HepG2 (cell line): ENCODE measurements at regions not wholly inside any gene's neighbourhood (a gene's known extent, or its start where the extent isn't known, plus 50 kb on each side); places are given as distances from the start of the nearest gene placed in this dataset.

Experiments used
- CBFB ChIP-seq: sonication (generic); formaldehyde crosslinking; IDR thresholded peaks from 2 replicates; pipeline ENCODE4 v1.4.0; 2020; ENCODE audit warnings: missing genetic modification reagents
- GATAD2A ChIP-seq: IDR thresholded peaks from 2 replicates; pipeline ENCODE4 v1.6.1; 2016
- HIVEP1 ChIP-seq: sonication (generic); formaldehyde crosslinking; IDR thresholded peaks from 2 replicates; pipeline ENCODE4 v1.4.0; 2020; ENCODE audit warnings: mild to moderate bottlenecking, missing genetic modification reagents
- NFYB ChIP-seq: sonication (generic); formaldehyde crosslinking; IDR thresholded peaks from 2 replicates; pipeline ENCODE4 v1.4.0; 2020; ENCODE audit warnings: missing genetic modification reagents
- POGZ ChIP-seq: sonication (generic); formaldehyde crosslinking; IDR thresholded peaks from 2 replicates; pipeline ENCODE4 v1.4.0; 2020; ENCODE audit warnings: mild to moderate bottlenecking, missing genetic modification reagents
- SNAPC2 ChIP-seq: sonication (generic); formaldehyde crosslinking; IDR thresholded peaks from 2 replicates; pipeline ENCODE4 v1.8.1; 2022; ENCODE audit warnings: mild to moderate bottlenecking, missing genetic modification reagents
- SOX13 ChIP-seq, 3 experiments: fragments of 450-650 bp in 1 of 3; sonication (generic) in 1 of 3; formaldehyde crosslinking in 1 of 3; IDR thresholded peaks in 2 of 3; conservative IDR thresholded peaks in 1 of 3; 2 replicates each; pipeline versions ENCODE4 v1.5.0 to v1.6.1; 2016 to 2020; ENCODE audit warnings: antibody characterized with exemption in 1 of 3, mild to moderate bottlenecking in 1 of 3, missing compliant biosample characterization in 1 of 3, missing genetic modification reagents in 1 of 3, moderate library complexity in 1 of 3
- ZBTB20 ChIP-seq: sonication (generic); formaldehyde crosslinking; IDR thresholded peaks from 2 replicates; pipeline ENCODE4 v1.8.1; 2023; ENCODE audit warnings: missing genetic modification reagents, low read depth, mild to moderate bottlenecking, borderline replicate concordance
- ZBTB38 ChIP-seq: sonication (generic); formaldehyde crosslinking; IDR thresholded peaks from 2 replicates; pipeline ENCODE4 v1.5.1; 2020; ENCODE audit warnings: mild to moderate bottlenecking, missing genetic modification reagents
- ZNF263 ChIP-seq: sonication (generic); formaldehyde crosslinking; IDR thresholded peaks from 2 replicates; pipeline ENCODE4 v1.4.0; 2020; ENCODE audit warnings: missing genetic modification reagents
- ZNF30 ChIP-seq: sonication (generic); formaldehyde crosslinking; IDR thresholded peaks from 2 replicates; pipeline ENCODE4 v1.5.0; 2020; ENCODE audit warnings: mild to moderate bottlenecking, missing genetic modification reagents
- ZNF382 ChIP-seq: sonication (generic); formaldehyde crosslinking; IDR thresholded peaks from 2 replicates; pipeline ENCODE4 v1.5.0; 2020; ENCODE audit warnings: missing genetic modification reagents, mild to moderate bottlenecking, borderline replicate concordance
- ZNF530 ChIP-seq: sonication (generic); formaldehyde crosslinking; IDR thresholded peaks from 2 replicates; pipeline ENCODE4 v1.5.0; 2020; ENCODE audit warnings: low read depth, mild to moderate bottlenecking, missing genetic modification reagents
- TF ChIP-seq, protein P1 (sequence below): IDR thresholded peaks from 2 replicates; pipeline ENCODE4 v1.6.1; 2016; ENCODE audit warnings: missing compliant biosample characterization, missing genetic modification reagents, borderline replicate concordance
- TF ChIP-seq, protein P2 (sequence below): fragments of 450-650 bp; IDR thresholded peaks from 2 replicates; pipeline ENCODE4 v1.6.1; 2016
- TF ChIP-seq, protein P3 (sequence below): IDR thresholded peaks from 2 replicates; pipeline ENCODE4 v1.4.0; 2020; ENCODE audit warnings: mild to moderate bottlenecking, missing genetic modification reagents
- TF ChIP-seq, protein P4 (sequence below): sonication (generic); formaldehyde crosslinking; IDR thresholded peaks from 2 replicates; pipeline ENCODE4 v1.5.1; 2020; ENCODE audit warnings: mild to moderate bottlenecking, moderate library complexity, missing genetic modification reagents
- TF ChIP-seq, protein P5 (sequence below): sonication (generic); formaldehyde crosslinking; IDR thresholded peaks from 2 replicates; pipeline ENCODE4 v1.5.0; 2020; ENCODE audit warnings: mild to moderate bottlenecking, missing genetic modification reagents

DNA sequence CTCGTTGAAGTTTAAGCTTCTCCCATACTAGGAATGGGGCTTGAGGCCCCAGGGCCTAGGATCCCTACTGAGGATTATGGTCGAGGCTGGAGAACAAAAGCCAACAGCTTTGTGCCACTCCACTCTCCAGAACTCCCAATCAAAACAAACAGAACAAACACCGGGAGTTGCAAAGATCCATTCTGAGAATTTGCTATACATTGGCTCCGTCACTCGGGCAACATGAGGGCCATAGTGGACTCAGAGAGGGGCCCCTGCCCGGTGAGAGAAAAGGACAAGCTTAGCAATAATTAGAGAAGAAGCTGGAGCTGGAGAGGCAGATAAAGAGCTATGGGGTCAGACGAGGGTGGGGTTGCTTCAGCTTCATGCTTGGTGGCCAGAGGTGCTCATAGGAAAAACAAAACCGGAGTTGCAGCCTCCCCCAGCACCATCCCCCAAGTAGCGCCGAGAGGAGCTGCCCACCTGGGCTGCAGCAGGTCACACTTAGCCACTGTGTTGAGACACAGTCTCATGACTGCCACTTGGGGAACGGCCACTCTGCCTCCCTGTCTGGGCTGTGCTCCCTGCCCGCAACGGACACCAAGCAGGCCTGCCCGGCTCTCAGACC, 142.3 kb upstream of the HAAO start (continued):
- TF ChIP-seq ZNF263 (CRISPR knock-in tag) (peak; percentile 69), ZNF30 (CRISPR knock-in tag) (0 out of 2 replicates have a peak, but pooled peaks have one; percentile 37), SOX13 (IDR thresholded peaks at IDR 0.05) (no peak), SOX13 (CRISPR knock-in tag; conservative IDR thresholded peaks at IDR 0.05 in 1 of 2, IDR thresholded peaks at IDR 0.05 in 1 of 2) (peak in 1 of 2 experiments; percentile 67; a peak in 2 of 4 replicates), ZBTB20 (CRISPR knock-in tag) (peak; percentile 52; the same call in 1 of the 2 replicates), NFYB (no peak; the same call in 1 of the 2 replicates), ZNF530 (no peak), ZNF382 (no peak), HIVEP1 (CRISPR knock-in tag) (0 out of 2 replicates have a peak, but pooled peaks have one; percentile 31), ZBTB38 (CRISPR knock-in tag) (peak; percentile 71), GATAD2A (CRISPR knock-in tag) (peak; percentile 42; the same call in 1 of the 2 replicates), POGZ (0 out of 2 replicates have a peak, but pooled peaks have one; percentile 34), SNAPC2 (no peak), CBFB (no peak)
- TF ChIP-seq, protein P1, sequence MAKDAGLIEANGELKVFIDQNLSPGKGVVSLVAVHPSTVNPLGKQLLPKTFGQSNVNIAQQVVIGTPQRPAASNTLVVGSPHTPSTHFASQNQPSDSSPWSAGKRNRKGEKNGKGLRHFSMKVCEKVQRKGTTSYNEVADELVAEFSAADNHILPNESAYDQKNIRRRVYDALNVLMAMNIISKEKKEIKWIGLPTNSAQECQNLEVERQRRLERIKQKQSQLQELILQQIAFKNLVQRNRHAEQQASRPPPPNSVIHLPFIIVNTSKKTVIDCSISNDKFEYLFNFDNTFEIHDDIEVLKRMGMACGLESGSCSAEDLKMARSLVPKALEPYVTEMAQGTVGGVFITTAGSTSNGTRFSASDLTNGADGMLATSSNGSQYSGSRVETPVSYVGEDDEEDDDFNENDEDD = peak; percentile 19; the same call in 1 of the 2 replicates
- TF ChIP-seq, protein P2, sequence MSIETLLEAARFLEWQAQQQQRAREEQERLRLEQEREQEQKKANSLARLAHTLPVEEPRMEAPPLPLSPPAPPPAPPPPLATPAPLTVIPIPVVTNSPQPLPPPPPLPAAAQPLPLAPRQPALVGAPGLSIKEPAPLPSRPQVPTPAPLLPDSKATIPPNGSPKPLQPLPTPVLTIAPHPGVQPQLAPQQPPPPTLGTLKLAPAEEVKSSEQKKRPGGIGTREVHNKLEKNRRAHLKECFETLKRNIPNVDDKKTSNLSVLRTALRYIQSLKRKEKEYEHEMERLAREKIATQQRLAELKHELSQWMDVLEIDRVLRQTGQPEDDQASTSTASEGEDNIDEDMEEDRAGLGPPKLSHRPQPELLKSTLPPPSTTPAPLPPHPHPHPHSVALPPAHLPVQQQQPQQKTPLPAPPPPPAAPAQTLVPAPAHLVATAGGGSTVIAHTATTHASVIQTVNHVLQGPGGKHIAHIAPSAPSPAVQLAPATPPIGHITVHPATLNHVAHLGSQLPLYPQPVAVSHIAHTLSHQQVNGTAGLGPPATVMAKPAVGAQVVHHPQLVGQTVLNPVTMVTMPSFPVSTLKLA = no peak
- TF ChIP-seq, protein P3, sequence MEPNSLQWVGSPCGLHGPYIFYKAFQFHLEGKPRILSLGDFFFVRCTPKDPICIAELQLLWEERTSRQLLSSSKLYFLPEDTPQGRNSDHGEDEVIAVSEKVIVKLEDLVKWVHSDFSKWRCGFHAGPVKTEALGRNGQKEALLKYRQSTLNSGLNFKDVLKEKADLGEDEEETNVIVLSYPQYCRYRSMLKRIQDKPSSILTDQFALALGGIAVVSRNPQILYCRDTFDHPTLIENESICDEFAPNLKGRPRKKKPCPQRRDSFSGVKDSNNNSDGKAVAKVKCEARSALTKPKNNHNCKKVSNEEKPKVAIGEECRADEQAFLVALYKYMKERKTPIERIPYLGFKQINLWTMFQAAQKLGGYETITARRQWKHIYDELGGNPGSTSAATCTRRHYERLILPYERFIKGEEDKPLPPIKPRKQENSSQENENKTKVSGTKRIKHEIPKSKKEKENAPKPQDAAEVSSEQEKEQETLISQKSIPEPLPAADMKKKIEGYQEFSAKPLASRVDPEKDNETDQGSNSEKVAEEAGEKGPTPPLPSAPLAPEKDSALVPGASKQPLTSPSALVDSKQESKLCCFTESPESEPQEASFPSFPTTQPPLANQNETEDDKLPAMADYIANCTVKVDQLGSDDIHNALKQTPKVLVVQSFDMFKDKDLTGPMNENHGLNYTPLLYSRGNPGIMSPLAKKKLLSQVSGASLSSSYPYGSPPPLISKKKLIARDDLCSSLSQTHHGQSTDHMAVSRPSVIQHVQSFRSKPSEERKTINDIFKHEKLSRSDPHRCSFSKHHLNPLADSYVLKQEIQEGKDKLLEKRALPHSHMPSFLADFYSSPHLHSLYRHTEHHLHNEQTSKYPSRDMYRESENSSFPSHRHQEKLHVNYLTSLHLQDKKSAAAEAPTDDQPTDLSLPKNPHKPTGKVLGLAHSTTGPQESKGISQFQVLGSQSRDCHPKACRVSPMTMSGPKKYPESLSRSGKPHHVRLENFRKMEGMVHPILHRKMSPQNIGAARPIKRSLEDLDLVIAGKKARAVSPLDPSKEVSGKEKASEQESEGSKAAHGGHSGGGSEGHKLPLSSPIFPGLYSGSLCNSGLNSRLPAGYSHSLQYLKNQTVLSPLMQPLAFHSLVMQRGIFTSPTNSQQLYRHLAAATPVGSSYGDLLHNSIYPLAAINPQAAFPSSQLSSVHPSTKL (CRISPR knock-in tag) = 0 out of 2 replicates have a peak, but pooled peaks have one; percentile 9
- TF ChIP-seq, protein P4, sequence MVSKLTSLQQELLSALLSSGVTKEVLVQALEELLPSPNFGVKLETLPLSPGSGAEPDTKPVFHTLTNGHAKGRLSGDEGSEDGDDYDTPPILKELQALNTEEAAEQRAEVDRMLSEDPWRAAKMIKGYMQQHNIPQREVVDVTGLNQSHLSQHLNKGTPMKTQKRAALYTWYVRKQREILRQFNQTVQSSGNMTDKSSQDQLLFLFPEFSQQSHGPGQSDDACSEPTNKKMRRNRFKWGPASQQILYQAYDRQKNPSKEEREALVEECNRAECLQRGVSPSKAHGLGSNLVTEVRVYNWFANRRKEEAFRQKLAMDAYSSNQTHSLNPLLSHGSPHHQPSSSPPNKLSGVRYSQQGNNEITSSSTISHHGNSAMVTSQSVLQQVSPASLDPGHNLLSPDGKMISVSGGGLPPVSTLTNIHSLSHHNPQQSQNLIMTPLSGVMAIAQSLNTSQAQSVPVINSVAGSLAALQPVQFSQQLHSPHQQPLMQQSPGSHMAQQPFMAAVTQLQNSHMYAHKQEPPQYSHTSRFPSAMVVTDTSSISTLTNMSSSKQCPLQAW (CRISPR knock-in tag) = 0 out of 2 replicates have a peak, but pooled peaks have one; percentile 43
- TF ChIP-seq, protein P5, sequence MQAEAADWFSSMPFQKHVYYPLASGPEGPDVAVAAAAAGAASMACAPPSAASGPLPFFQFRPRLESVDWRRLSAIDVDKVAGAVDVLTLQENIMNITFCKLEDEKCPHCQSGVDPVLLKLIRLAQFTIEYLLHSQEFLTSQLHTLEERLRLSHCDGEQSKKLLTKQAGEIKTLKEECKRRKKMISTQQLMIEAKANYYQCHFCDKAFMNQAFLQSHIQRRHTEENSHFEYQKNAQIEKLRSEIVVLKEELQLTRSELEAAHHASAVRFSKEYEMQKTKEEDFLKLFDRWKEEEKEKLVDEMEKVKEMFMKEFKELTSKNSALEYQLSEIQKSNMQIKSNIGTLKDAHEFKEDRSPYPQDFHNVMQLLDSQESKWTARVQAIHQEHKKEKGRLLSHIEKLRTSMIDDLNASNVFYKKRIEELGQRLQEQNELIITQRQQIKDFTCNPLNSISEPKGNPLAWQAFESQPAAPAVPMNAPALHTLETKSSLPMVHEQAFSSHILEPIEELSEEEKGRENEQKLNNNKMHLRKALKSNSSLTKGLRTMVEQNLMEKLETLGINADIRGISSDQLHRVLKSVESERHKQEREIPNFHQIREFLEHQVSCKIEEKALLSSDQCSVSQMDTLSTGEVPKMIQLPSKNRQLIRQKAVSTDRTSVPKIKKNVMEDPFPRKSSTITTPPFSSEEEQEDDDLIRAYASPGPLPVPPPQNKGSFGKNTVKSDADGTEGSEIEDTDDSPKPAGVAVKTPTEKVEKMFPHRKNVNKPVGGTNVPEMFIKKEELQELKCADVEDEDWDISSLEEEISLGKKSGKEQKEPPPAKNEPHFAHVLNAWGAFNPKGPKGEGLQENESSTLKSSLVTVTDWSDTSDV = no peak
